Kidney glomerular epithelial cell (primary cell): ENCODE measurements at regions not wholly inside any gene's neighbourhood (a gene's known extent, or its start where the extent isn't known, plus 50 kb on each side); places are given as distances from the start of the nearest gene placed in this dataset.
"Not testable (repeated sequence)": the region's sequence is repeated elsewhere in the genome, so short reads cannot be mapped to it uniquely, and the experiment has no call there.

Source experiments
- DNase-seq: peaks from one replicate; lab custom pipeline; 2025; lab: John Stamatoyannopoulos, UW

DNA sequence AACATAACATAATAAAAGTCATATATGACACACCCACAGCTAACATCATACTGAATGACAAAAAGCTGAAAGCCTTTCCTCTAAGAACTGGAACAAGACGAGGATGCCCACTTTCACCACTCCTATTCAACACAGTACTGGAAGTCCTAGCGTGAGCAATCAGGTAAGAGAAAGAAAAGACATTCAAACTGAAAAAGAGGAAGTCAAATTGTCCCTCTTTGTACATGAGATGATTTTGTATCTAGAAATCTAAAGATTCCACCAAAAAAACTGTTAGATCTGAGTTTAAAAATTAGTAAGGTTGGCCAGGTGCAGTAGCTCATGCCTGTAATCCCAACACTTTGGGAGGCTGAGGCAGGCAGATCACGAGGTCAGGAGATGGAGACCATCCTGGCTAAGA, 70.1 kb upstream of the PROKR2 start:
- DNase-seq: not testable (repeated sequence)

DNA sequence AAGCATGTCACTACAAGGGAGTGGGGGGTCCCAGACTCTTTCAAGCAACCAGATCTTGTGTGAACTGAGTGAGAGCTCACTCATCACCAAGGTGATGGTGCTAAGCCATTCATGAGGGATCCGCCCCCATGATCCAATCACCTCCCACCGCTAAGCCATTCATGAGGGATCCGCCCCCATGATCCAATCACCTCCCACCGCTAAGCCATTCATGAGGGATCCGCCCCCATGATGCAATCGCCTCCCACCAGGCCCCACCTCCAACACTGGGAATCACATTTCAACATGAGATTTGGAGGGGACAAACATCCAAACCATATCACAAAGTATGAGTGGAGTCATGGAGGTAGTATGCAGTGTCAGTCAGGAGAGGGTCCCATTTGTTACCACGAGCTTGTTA, 64.8 kb upstream of the PROKR2 start:
- DNase-seq: not testable (repeated sequence)

DNA sequence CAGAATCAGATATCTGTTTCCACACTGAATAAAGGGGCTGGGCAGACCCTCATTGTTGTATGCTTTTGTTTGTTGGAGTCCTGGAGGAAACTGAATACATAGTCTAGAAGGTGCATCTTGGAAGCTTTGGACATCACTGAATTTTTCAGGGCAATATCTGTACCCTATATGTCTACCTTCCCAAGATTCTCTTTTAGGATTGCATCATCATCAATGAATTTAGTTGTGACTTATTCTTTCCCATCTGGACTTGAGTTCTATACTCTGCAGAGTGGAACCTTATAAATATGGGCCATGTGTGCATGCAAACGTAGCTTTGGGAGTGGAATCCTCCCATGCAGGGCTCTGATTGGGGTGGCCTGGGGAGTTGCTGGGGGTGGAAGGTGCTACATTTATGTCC, 60.7 kb upstream of the PROKR2 start:
- DNase-seq: no peak

DNA sequence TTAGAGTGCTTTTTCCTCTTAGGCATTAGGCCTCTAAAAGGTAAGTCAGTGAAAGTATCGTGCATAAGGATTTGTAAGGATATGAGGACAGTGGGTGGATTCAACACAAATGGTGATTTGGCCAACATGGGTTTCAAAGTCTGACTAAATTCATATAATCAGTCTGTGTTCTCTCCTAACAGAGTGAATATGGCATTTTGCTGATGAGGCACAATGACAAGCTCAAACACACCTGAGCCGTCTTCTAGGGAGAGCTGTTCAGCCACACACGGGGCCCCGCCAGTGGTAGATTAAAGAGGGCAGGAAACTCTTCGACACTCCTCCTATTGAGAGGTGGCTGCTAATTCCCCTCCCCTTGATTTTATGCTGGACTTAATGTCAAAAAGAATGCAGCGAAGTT, 59.5 kb upstream of the PROKR2 start:
- no peak for DNase-seq

DNA sequence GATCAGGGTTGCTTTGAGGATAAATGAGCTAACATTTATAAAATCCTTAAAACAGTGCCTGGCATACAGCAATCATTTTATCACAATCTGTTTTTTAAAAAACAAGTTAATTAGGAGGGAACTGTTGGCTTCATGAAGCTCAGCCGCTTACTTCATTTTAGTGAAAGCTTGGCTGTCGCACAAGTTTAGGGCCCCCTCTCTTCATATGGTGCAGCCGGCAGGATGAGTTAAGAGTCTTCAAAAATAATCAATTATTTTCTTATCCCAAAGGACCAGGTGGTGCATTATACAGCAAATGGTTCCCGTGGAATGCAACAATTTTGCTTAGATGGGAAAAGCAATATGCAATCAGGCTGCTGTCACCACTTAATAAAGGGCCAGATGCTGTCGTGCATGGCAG, 57.4 kb upstream of the PROKR2 start:
- no peak for DNase-seq

DNA sequence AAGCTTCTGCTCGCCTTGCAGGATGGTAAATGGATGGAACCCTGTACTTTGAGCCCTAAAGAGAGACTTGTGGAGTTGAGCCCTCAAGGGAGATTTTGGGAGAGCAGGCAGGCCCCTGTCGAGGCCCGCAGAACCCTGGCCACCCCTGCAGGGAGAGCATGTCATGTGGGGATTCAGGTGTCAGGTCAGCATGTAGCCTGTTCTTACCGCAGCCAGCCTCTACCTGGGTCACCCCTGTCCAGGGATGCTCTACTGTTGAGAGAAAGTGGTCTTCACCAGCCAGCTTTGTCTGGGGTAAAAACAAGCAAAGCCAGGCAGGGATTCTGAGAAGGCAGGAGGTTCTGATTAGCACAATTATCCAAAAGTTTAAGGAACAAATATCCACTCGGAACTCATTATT, 55.6 kb upstream of the PROKR2 start:
- no peak for DNase-seq

DNA sequence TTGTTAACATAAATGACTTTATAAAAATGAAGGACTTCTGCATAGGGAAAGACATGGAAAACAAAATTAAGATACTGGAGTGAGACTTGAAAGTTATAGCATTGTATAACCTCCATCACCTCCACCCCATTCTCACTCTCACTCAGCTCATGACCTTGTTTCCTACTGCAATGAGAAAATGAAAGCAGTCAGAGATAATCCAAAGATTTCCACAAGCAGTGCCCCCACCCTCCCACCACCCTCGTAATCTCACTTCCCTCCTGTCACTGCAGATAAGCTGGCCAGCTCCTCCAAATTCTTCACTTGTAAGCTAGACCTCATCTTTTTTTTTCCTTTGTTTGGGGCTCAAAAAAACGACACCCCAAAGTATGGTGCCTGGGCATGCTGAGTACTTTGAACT, 52.9 kb upstream of the PROKR2 start:
- DNase-seq: no peak
